ENCODE measurements at regions not wholly inside any gene's neighbourhood (a gene's known extent, or its start where the extent isn't known, plus 50 kb on each side); places are given as distances from the start of the nearest gene placed in this dataset.

- TF ChIP-seq PYGO2 (tag; IDR thresholded peaks at IDR 0.05) (no peak), SMC3 (conservative IDR thresholded peaks at IDR 0.05; ENCODE audit: insufficient read depth, low read depth, low read length) (no peak), KAT2B (IDR thresholded peaks at IDR 0.05; ENCODE audit: low read depth, low read length) (no peak), TOE1 (IDR thresholded peaks at IDR 0.05; ENCODE audit: borderline replicate concordance) (no peak), TOE1 (CRISPR knock-in tag; IDR thresholded peaks at IDR 0.05; ENCODE audit: borderline replicate concordance, low read depth) (no peak), ZNF134 (CRISPR knock-in tag; conservative IDR thresholded peaks at IDR 0.05) (no peak), SP2 (IDR thresholded peaks at IDR 0.05; ENCODE audit: extremely low read depth, low read depth, low read length, poor library complexity, severe bottlenecking) (no peak), ZNF589 (CRISPR knock-in tag; IDR thresholded peaks at IDR 0.05; ENCODE audit: low read depth) (no peak), MTA2 (IDR thresholded peaks at IDR 0.05; ENCODE audit: low read depth) (no peak)
These were observed 228.7 kb upstream of the SKOR2 start (continued) for GRCh38 chr18:47480166-47480565.

DNA sequence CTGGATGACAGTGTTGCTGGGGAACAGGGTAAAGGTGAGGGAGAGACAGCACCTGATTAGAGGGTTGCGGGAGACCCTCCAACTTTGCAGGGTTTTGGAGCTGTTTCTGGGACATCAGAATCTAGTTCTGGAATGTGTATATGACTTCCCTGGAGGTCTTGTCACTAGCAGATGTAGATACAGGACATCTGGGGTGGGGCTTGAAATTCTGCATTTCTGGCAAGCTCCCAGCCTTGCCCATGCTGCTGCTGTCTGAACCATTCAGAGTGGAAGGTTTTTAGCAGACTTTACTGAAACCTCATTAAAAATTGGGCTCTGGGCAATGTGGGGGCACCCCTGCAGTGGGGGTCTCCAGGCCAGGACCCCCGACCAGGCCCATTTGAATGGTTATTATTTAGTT is 220.3 kb upstream of the SKOR2 start:
- no peak for DNase-seq (ENCODE audit: extremely low read depth in 1 of 4, low spot score in 3 of 4)
- no peaks in the 10 kb centered on the region for H3K27me3 ChIP-seq (ENCODE audit: control insufficient read depth in 2 of 2, insufficient read depth in 2 of 2, low read length in 2 of 2)
- BruUV-seq (replicated peaks): no TSS peak
- no peaks in the 10 kb centered on the region for H3K9me3 ChIP-seq (replicated peaks; ENCODE audit: control insufficient read depth, insufficient read depth, low read depth, low read length)
- H3K36me3 ChIP-seq (ENCODE audit: control insufficient read depth, insufficient read depth, low read length): no peaks in the 10 kb centered on the region
- no peak overlapping the region for H2AFZ ChIP-seq (ENCODE audit: low read depth, low read length)
- intact Hi-C loops (cut with micrococcal nuclease): no loop called here
- POLR2A ChIA-PET: no interaction called here
- in situ Hi-C loops (cut with MboI): no loop called here
- no peaks in the 10 kb centered on the region for H4K20me1 ChIP-seq (replicated peaks; ENCODE audit: control insufficient read depth, insufficient read depth, low read length)
- no peak overlapping the region for H3K4me2 ChIP-seq (ENCODE audit: insufficient read depth, low read length)
- H3K79me2 ChIP-seq (ENCODE audit: control insufficient read depth, insufficient read depth, low read length): no peaks in the 10 kb centered on the region
- FAIRE-seq: no peak
- 0% methylated on average over 2 of the region's 2 CpGs for WGBS (ENCODE audit: insufficient coverage, low coverage, missing lambda C conversion rate)
- no peak overlapping the region for H3K27ac ChIP-seq (ENCODE audit: extremely low read depth, low read depth, low read length)
- no peak overlapping the region for H3K4me3 ChIP-seq
- CTCF ChIA-PET (ENCODE audit: low intra/inter-chr PET ratio): no interaction called here
- H3K9ac ChIP-seq (ENCODE audit: insufficient read depth in 1 of 2, low read depth in 2 of 2, low read length in 2 of 2): no peak overlapping the region
- no peaks in the 10 kb centered on the region for H3K4me1 ChIP-seq (replicated peaks in 1 of 2; ENCODE audit: control insufficient read depth in 2 of 2, insufficient read depth in 2 of 2, low read length in 2 of 2)
- H3K9me1 ChIP-seq (ENCODE audit: control insufficient read depth, insufficient read depth, low read length): no peaks in the 10 kb centered on the region
- ATAC-seq: no peak
- no peak for TF ChIP-seq FOXO4 (CRISPR knock-in tag; IDR thresholded peaks at IDR 0.05)
- TF ChIP-seq ATF1 (CRISPR knock-in tag; IDR thresholded peaks at IDR 0.05): no peak
- no peak for TF ChIP-seq ATF1 (tag; IDR thresholded peaks at IDR 0.05)
- no peak for TF ChIP-seq ZNF551 (CRISPR knock-in tag; IDR thresholded peaks at IDR 0.05)
- TF ChIP-seq AFF4 (CRISPR knock-in tag; IDR thresholded peaks at IDR 0.05): no peak
- no peak for TF ChIP-seq ZBTB49 (CRISPR knock-in tag; IDR thresholded peaks at IDR 0.05; ENCODE audit: borderline replicate concordance)

Measured in K562 (cell line).